ENCODE measurements at regions not wholly inside any gene's neighbourhood (a gene's known extent, or its start where the extent isn't known, plus 50 kb on each side); places are given as distances from the start of the nearest gene placed in this dataset.

- H3K4me3 Mint-ChIP-seq: no peak overlapping the region
- no peaks in the 10 kb centered on the region for H3K9me3 Mint-ChIP-seq
- DNase-seq (no peak), ATAC-seq (no peak)
- H3K36me3 Mint-ChIP-seq (ENCODE audit: insufficient read depth): no peaks in the 10 kb centered on the region
- no peaks in the 10 kb centered on the region for H3K27me3 Mint-ChIP-seq (ENCODE audit: low read depth)
- H3K4me1 Mint-ChIP-seq (ENCODE audit: low read depth): no peaks in the 10 kb centered on the region
Measured at GRCh38 chr11:92845390-92845789, 124.1 kb upstream of the MTNR1B start.

GRCh38 chr11:92845805-92846204, 123.6 kb upstream of the MTNR1B start:
- H3K36me3 Mint-ChIP-seq (ENCODE audit: insufficient read depth): no peaks in the 10 kb centered on the region
- ATAC-seq: no peak
- no peak for DNase-seq
- H3K27me3 Mint-ChIP-seq (ENCODE audit: low read depth): no peaks in the 10 kb centered on the region
- no peak overlapping the region for H3K4me3 Mint-ChIP-seq
- no peaks in the 10 kb centered on the region for H3K4me1 Mint-ChIP-seq (ENCODE audit: low read depth)
- H3K9me3 Mint-ChIP-seq: no peaks in the 10 kb centered on the region

GRCh38 chr11:92846491-92847125, 122.8 kb upstream of the MTNR1B start:
- Mint-ChIP-seq H3K27me3 (ENCODE audit: low read depth) (no peaks in the 10 kb centered on the region), H3K9me3 (no peaks in the 10 kb centered on the region), H3K4me1 (ENCODE audit: low read depth) (no peaks in the 10 kb centered on the region), H3K36me3 (ENCODE audit: insufficient read depth) (no peaks in the 10 kb centered on the region), H3K4me3 (no peak overlapping the region)
- no peak for ATAC-seq
- no peak for DNase-seq

- Mint-ChIP-seq H3K9me3 (no peaks in the 10 kb centered on the region), H3K4me3 (no peak overlapping the region), H3K4me1 (ENCODE audit: low read depth) (no peaks in the 10 kb centered on the region), H3K36me3 (ENCODE audit: insufficient read depth) (no peaks in the 10 kb centered on the region), H3K27me3 (ENCODE audit: low read depth) (no peaks in the 10 kb centered on the region)
- ATAC-seq: no peak
- no peak for DNase-seq
Measured at GRCh38 chr11:92848578-92848977, 120.9 kb upstream of the MTNR1B start.

- Mint-ChIP-seq H3K4me3 (no peak overlapping the region), H3K9me3 (no peaks in the 10 kb centered on the region), H3K4me1 (ENCODE audit: low read depth) (no peaks in the 10 kb centered on the region), H3K27me3 (ENCODE audit: low read depth) (no peaks in the 10 kb centered on the region), H3K36me3 (ENCODE audit: insufficient read depth) (no peaks in the 10 kb centered on the region)
- ATAC-seq (no peak), DNase-seq (no peak)
Measured at GRCh38 chr11:92850296-92850826, 119.1 kb upstream of the MTNR1B start.

- Mint-ChIP-seq H3K27me3 (ENCODE audit: low read depth) (no peaks in the 10 kb centered on the region), H3K4me3 (no peak overlapping the region), H3K4me1 (ENCODE audit: low read depth) (no peaks in the 10 kb centered on the region), H3K9me3 (no peaks in the 10 kb centered on the region), H3K36me3 (ENCODE audit: insufficient read depth) (no peaks in the 10 kb centered on the region)
- no peak for ATAC-seq
- DNase-seq: no peak
Measured at GRCh38 chr11:92852229-92852628, 117.2 kb upstream of the MTNR1B start.

DNA sequence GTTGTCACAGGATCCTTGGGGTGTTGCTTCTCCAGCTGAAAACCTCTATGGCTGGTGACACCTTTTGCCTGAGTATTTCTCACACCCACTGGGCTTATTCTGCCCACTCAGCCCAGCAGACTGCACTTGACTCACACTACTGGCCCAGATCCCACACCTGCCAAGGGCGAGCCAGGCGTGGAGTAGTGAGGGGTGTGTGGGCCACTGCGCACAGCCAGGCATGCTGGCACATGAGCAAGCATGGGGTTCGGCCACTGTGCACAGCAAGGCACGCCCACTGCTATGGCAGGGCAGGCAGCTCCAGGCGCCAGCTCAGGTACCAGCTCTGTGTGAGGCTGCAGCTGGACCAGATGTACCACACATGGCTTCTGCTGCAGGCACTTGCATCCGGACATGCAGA, 116.5 kb upstream of the MTNR1B start:
- H3K4me1 Mint-ChIP-seq (ENCODE audit: low read depth): no peaks in the 10 kb centered on the region
- H3K36me3 Mint-ChIP-seq (ENCODE audit: insufficient read depth): no peaks in the 10 kb centered on the region
- no peaks in the 10 kb centered on the region for H3K27me3 Mint-ChIP-seq (ENCODE audit: low read depth)
- ATAC-seq (no peak), DNase-seq (no peak)
- no peak overlapping the region for H3K4me3 Mint-ChIP-seq
- no peaks in the 10 kb centered on the region for H3K9me3 Mint-ChIP-seq

GRCh38 chr11:92854162-92854561, 115.3 kb upstream of the MTNR1B start:
- Mint-ChIP-seq H3K4me1 (ENCODE audit: low read depth) (no peaks in the 10 kb centered on the region), H3K9me3 (no peaks in the 10 kb centered on the region), H3K36me3 (ENCODE audit: insufficient read depth) (no peaks in the 10 kb centered on the region), H3K27me3 (ENCODE audit: low read depth) (no peaks in the 10 kb centered on the region), H3K4me3 (no peak overlapping the region)
- no peak for DNase-seq
- ATAC-seq: no peak

GRCh38 chr11:92854952-92855351, 114.5 kb upstream of the MTNR1B start:
- no peaks in the 10 kb centered on the region for H3K9me3 Mint-ChIP-seq
- no peaks in the 10 kb centered on the region for H3K27me3 Mint-ChIP-seq (ENCODE audit: low read depth)
- H3K36me3 Mint-ChIP-seq (ENCODE audit: insufficient read depth): no peaks in the 10 kb centered on the region
- H3K4me3 Mint-ChIP-seq: no peak overlapping the region
- ATAC-seq (no peak), DNase-seq (no peak)
- H3K4me1 Mint-ChIP-seq (ENCODE audit: low read depth): no peaks in the 10 kb centered on the region

GRCh38 chr11:92855607-92856405, 113.6 kb upstream of the MTNR1B start:
- DNase-seq (no peak), ATAC-seq (no peak)
- no peak overlapping the region for H3K4me3 Mint-ChIP-seq
- no peaks in the 10 kb centered on the region for H3K4me1 Mint-ChIP-seq (ENCODE audit: low read depth)
- H3K27me3 Mint-ChIP-seq (ENCODE audit: low read depth): no peaks in the 10 kb centered on the region
- no peaks in the 10 kb centered on the region for H3K36me3 Mint-ChIP-seq (ENCODE audit: insufficient read depth)
- no peaks in the 10 kb centered on the region for H3K9me3 Mint-ChIP-seq

GRCh38 chr11:92857407-92857806, 112.0 kb upstream of the MTNR1B start:
- Mint-ChIP-seq H3K9me3 (no peaks in the 10 kb centered on the region), H3K36me3 (ENCODE audit: insufficient read depth) (no peaks in the 10 kb centered on the region), H3K27me3 (ENCODE audit: low read depth) (peaks cover 2% of the 10 kb centered on the region), H3K4me1 (ENCODE audit: low read depth) (no peaks in the 10 kb centered on the region), H3K4me3 (no peak overlapping the region)
- DNase-seq: no peak
- no peak for ATAC-seq

DNA sequence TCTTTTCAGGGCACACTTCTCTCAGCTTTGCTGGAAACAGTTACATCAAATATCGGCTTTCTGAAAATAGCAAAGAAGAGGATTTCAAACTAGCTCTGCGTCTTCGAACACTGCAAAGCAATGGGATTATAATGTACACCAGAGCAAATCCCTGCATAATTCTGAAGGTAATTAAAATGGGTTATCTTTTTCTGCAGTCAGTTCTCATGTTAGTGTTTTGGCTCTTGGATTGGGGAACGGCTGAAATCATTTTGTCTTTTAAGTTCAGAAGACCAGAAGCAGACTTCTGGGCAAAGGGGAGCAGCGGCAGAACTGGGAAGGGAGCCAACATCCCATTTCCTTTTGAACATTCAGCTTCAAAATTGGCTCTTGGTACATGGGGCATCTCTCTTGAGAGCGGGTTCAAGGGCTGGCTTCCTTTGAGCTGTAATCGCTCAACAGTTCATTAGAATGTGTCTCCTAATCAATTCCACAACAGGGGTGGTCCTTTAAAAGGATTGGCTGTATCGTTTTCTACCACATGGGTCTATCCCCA, 110.2 kb upstream of the MTNR1B start:
- no peak overlapping the region for H3K4me3 Mint-ChIP-seq
- H3K27me3 Mint-ChIP-seq (ENCODE audit: low read depth): peaks cover 2% of the 10 kb centered on the region
- ATAC-seq (no peak), DNase-seq (no peak)
- no peaks in the 10 kb centered on the region for H3K4me1 Mint-ChIP-seq (ENCODE audit: low read depth)
- H3K36me3 Mint-ChIP-seq (ENCODE audit: insufficient read depth): no peaks in the 10 kb centered on the region
- no peaks in the 10 kb centered on the region for H3K9me3 Mint-ChIP-seq

DNA sequence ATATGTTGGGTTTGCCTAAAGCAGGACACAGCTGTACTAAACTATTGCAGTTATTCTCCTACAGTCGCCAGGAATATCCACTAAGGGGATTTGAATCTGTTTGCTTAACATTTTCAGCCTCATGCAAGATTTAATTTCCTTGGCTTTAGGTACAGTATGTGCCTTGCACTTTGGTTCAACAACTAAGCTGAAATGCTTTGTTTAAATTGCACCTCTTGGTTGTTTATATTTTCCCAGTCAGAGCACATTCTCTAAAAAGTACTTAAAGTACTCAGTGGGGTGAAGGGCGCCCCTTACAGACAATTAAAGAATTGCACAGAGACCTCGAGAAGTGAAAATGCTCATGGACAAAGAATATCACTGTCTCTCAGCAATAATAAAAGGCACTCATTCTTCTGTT, 107.8 kb upstream of the MTNR1B start:
- H3K27me3 Mint-ChIP-seq (ENCODE audit: low read depth): peaks cover 2% of the 10 kb centered on the region
- no peaks in the 10 kb centered on the region for H3K4me1 Mint-ChIP-seq (ENCODE audit: low read depth)
- ATAC-seq: no peak
- H3K36me3 Mint-ChIP-seq (ENCODE audit: insufficient read depth): no peaks in the 10 kb centered on the region
- H3K4me3 Mint-ChIP-seq: no peak overlapping the region
- no peak for DNase-seq
- no peaks in the 10 kb centered on the region for H3K9me3 Mint-ChIP-seq

DNA sequence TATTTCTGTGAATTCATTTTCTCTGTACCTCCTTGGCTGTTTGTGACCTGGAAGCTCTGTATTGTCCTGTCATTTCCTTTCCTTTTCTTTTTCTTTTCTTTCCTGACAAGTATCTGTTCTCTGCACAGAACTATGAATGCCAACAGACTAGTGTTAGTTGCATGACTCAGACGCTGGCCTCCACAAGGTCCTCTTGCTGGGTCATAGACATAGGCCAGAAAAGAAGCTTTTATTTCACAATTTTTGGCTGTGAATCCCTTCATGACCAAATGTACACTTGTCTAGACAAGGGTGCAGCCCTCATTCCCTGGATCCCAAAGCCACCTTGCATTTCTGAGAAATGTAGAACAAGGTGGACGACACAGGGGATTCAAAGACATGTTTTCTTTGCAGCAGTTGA, 104.1 kb upstream of the MTNR1B start:
- H3K4me3 Mint-ChIP-seq: no peak overlapping the region
- ATAC-seq (no peak), DNase-seq (no peak)
- no peaks in the 10 kb centered on the region for H3K36me3 Mint-ChIP-seq (ENCODE audit: insufficient read depth)
- peaks cover 2% of the 10 kb centered on the region for H3K27me3 Mint-ChIP-seq (ENCODE audit: low read depth)
- H3K4me1 Mint-ChIP-seq (ENCODE audit: low read depth): no peaks in the 10 kb centered on the region
- no peaks in the 10 kb centered on the region for H3K9me3 Mint-ChIP-seq

Measured in activated T-cell treated with anti-CD3 and anti-CD28 coated beads, Interleukin-2, amount 50 U/mL, for 4 hours (primary cell).